Mesothelial cell of epicardium (in vitro differentiated cells): ENCODE measurements at regions not wholly inside any gene's neighbourhood (a gene's known extent, or its start where the extent isn't known, plus 50 kb on each side); places are given as distances from the start of the nearest gene placed in this dataset.
"Not testable (repeated sequence)": the region's sequence is repeated elsewhere in the genome, so short reads cannot be mapped to it uniquely, and the experiment has no call there.

ENCODE experiments used
- DNase-seq, 2 experiments: peaks; one replicate each; pipeline ENCODE4 v3.0.0; 2021; ENCODE audit warnings: low spot score in 2 of 2; ENCODE audit not compliant: unreplicated experiment in 2 of 2
- H3K27ac Mint-ChIP-seq: 2 replicates; pipeline ENCODE4 v1.8.0; 2021; ENCODE audit warnings: mixed read lengths
- H3K27me3 Mint-ChIP-seq: 2 replicates; pipeline ENCODE4 v1.8.0; 2021; ENCODE audit warnings: low read depth, mixed read lengths
- H3K36me3 Mint-ChIP-seq: 2 replicates; pipeline ENCODE4 v1.8.0; 2021; ENCODE audit warnings: mixed read lengths
- H3K4me1 Mint-ChIP-seq: 2 replicates; pipeline ENCODE4 v1.8.0; 2021; ENCODE audit warnings: mixed read lengths
- H3K4me3 Mint-ChIP-seq: 2 replicates; pipeline ENCODE4 v1.8.0; 2021; ENCODE audit warnings: mild to moderate bottlenecking, moderate library complexity, mixed read lengths
- H3K9me3 Mint-ChIP-seq: 2 replicates; pipeline ENCODE4 v1.8.0; 2021; ENCODE audit warnings: mixed read lengths
- TF ChIP-seq, protein P1 (sequence below): fragments of 200-600 bp; sonication (generic); IDR thresholded peaks from one replicate; pipeline ENCODE4 v1.5.0; 2021; ENCODE audit warnings: antibody characterized with exemption; ENCODE audit not compliant: unreplicated experiment

DNA sequence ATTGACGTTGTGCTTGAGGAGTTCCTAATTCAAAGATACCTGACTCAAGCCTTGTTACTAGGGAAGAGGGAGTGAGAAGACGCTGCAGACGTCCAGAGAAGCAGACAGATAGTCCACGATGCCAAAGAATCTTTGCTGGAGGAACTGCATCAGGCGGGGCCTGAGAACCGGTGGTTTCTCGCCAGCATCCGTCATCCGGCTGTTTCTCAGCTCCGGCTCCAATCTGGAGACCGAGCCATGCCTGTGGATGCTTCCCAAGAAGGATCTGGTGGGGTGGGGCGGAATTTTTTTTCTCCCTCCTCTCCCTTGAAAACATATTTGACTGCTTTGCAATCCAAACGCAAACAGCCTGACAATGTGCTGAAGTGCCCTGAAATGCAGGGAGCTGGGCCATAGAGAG lies 125.8 kb upstream of the SRSF6 start:
- H3K27ac Mint-ChIP-seq: no peak overlapping the region
- peaks cover 36% of the 10 kb centered on the region for H3K9me3 Mint-ChIP-seq
- no peaks in the 10 kb centered on the region for H3K36me3 Mint-ChIP-seq
- H3K27me3 Mint-ChIP-seq: no peaks in the 10 kb centered on the region
- H3K4me1 Mint-ChIP-seq: no peaks in the 10 kb centered on the region
- no peak overlapping the region for H3K4me3 Mint-ChIP-seq
- TF ChIP-seq, protein P1, sequence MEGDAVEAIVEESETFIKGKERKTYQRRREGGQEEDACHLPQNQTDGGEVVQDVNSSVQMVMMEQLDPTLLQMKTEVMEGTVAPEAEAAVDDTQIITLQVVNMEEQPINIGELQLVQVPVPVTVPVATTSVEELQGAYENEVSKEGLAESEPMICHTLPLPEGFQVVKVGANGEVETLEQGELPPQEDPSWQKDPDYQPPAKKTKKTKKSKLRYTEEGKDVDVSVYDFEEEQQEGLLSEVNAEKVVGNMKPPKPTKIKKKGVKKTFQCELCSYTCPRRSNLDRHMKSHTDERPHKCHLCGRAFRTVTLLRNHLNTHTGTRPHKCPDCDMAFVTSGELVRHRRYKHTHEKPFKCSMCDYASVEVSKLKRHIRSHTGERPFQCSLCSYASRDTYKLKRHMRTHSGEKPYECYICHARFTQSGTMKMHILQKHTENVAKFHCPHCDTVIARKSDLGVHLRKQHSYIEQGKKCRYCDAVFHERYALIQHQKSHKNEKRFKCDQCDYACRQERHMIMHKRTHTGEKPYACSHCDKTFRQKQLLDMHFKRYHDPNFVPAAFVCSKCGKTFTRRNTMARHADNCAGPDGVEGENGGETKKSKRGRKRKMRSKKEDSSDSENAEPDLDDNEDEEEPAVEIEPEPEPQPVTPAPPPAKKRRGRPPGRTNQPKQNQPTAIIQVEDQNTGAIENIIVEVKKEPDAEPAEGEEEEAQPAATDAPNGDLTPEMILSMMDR: no peak
- DNase-seq: no peak

GRCh38 chr20:43328697-43329096 lies 129.0 kb upstream of the SRSF6 start:
- no peaks in the 10 kb centered on the region for H3K27me3 Mint-ChIP-seq
- H3K4me3 Mint-ChIP-seq: no peak overlapping the region
- TF ChIP-seq, protein P1: no peak
- no peak for DNase-seq
- no peak overlapping the region for H3K27ac Mint-ChIP-seq
- H3K9me3 Mint-ChIP-seq: peaks cover 14% of the 10 kb centered on the region
- no peaks in the 10 kb centered on the region for H3K36me3 Mint-ChIP-seq
- no peaks in the 10 kb centered on the region for H3K4me1 Mint-ChIP-seq

GRCh38 chr20:43327234-43327633 lies 130.5 kb upstream of the SRSF6 start:
- not testable (repeated sequence) for H3K4me1 Mint-ChIP-seq, H3K4me3 Mint-ChIP-seq, DNase-seq, H3K27me3 Mint-ChIP-seq, H3K36me3 Mint-ChIP-seq, H3K27ac Mint-ChIP-seq
- peaks cover 15% of the 10 kb centered on the region for H3K9me3 Mint-ChIP-seq

GRCh38 chr20:43325926-43326325 lies 131.8 kb upstream of the SRSF6 start:
- TF ChIP-seq, protein P1: no peak
- Mint-ChIP-seq H3K4me1 (no peaks in the 10 kb centered on the region), H3K27ac (no peak overlapping the region), H3K9me3 (peaks cover 5% of the 10 kb centered on the region), H3K4me3 (no peak overlapping the region), H3K27me3 (no peaks in the 10 kb centered on the region), H3K36me3 (no peaks in the 10 kb centered on the region)
- DNase-seq: no peak

DNA sequence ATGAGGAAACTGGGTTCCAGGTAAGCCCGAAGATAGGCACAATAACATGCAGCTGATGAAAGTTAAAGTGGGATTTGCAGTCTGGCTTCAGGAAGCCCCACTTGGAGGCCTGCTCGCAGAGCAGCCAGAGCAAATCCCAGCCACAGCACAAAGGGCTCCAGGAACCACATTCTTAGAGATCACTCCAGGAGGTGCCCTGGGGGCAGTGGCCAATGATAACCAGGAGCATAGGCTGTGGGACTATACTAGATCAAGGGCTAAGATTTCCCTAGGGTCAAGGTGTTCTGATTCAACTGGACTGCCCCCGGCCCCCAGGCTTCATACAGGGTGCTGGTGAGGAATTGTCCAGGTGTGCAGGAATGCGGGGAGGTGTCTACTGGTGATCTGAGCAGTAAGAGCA lies 133.9 kb upstream of the PTPRT start:
- Mint-ChIP-seq H3K4me3 (no peak overlapping the region), H3K9me3 (peaks cover 5% of the 10 kb centered on the region), H3K4me1 (no peaks in the 10 kb centered on the region), H3K36me3 (no peaks in the 10 kb centered on the region), H3K27ac (no peak overlapping the region), H3K27me3 (no peaks in the 10 kb centered on the region)
- DNase-seq: no peak
- TF ChIP-seq, protein P1: no peak

- Mint-ChIP-seq H3K36me3 (no peaks in the 10 kb centered on the region), H3K4me3 (no peak overlapping the region), H3K9me3 (peaks cover 5% of the 10 kb centered on the region), H3K4me1 (no peaks in the 10 kb centered on the region), H3K27me3 (no peaks in the 10 kb centered on the region), H3K27ac (no peak overlapping the region)
- TF ChIP-seq, protein P1: no peak
- no peak for DNase-seq
These were observed 133.1 kb upstream of the PTPRT start for GRCh38 chr20:43322851-43323250.
